HL-60 (cell line): ENCODE measurements at regions not wholly inside any gene's neighbourhood (a gene's known extent, or its start where the extent isn't known, plus 50 kb on each side); places are given as distances from the start of the nearest gene placed in this dataset.

Source experiments
- DNase-seq, 2 experiments: peaks; one replicate each; pipeline ENCODE4 v3.0.0-alpha.2; 2010 to 2020; ENCODE audit warnings: low read depth in 1 of 2, low spot score in 1 of 2
- H3K27ac ChIP-seq: fragments of 250-450 bp; sonication (Bioruptor Pico); replicated peaks from 2 replicates; pipeline ENCODE4 v1.5.1; 2020; ENCODE audit warnings: mild to moderate bottlenecking, moderate library complexity
- H3K27me3 ChIP-seq: fragments of 250-450 bp; sonication (Bioruptor Pico); 2 replicates; pipeline ENCODE4 v1.5.1; 2021; ENCODE audit warnings: mild to moderate bottlenecking, moderate library complexity; ENCODE audit not compliant: insufficient read depth, poor library complexity, severe bottlenecking
- H3K4me3 ChIP-seq: replicated peaks from 2 replicates; pipeline ENCODE4 v1.5.1; 2011; ENCODE audit warnings: mild to moderate bottlenecking, control low read depth, low read length; ENCODE audit not compliant: insufficient read depth
- CTCF ChIP-seq: IDR thresholded peaks from one replicate; pipeline ENCODE4 v1.5.1; 2011; ENCODE audit warnings: low read length, control low read depth, inconsistent platforms; ENCODE audit not compliant: insufficient read depth
- GABPA ChIP-seq: IDR thresholded peaks from 2 replicates; pipeline ENCODE4 v1.6.1; 2012; ENCODE audit warnings: low read depth
- POLR2AphosphoS5 ChIP-seq: IDR thresholded peaks from 2 replicates; pipeline ENCODE4 v1.6.1; 2012; ENCODE audit warnings: low read depth
- SPI1 ChIP-seq: IDR thresholded peaks from 2 replicates; pipeline ENCODE4 v1.6.1; 2012; ENCODE audit warnings: low read depth, mild to moderate bottlenecking, borderline replicate concordance
- TF ChIP-seq, protein P1 (sequence below): IDR thresholded peaks from 2 replicates; pipeline ENCODE4 v1.6.1; 2012; ENCODE audit warnings: low read depth; ENCODE audit not compliant: insufficient replicate concordance

DNA sequence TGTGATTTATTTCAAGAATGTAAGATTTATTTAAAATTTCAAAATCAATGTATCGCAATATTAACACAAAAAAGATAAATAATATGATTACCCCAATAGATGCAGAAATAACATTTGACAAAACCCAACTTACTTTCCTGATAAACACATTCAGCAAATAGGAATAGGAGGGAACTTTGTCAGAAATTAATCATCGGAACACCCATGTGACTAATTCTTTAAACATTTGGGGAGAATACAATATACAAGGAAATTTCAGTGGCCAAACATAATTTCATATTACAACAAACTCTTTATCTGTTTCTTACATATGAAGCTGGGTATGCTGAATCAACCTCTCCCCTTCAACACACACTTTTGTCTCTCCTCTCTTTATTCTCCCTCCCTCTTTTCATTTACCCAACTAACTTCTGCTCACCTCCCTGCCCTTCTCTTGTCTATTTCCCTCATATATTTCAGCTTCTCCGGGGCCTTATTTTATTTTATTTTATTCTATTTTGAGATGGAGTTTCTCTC, 309.6 kb upstream of the CNTNAP5 start:
- TF ChIP-seq SPI1: no peak
- no peak for TF ChIP-seq GABPA
- TF ChIP-seq CTCF: no peak
- TF ChIP-seq, protein P1, sequence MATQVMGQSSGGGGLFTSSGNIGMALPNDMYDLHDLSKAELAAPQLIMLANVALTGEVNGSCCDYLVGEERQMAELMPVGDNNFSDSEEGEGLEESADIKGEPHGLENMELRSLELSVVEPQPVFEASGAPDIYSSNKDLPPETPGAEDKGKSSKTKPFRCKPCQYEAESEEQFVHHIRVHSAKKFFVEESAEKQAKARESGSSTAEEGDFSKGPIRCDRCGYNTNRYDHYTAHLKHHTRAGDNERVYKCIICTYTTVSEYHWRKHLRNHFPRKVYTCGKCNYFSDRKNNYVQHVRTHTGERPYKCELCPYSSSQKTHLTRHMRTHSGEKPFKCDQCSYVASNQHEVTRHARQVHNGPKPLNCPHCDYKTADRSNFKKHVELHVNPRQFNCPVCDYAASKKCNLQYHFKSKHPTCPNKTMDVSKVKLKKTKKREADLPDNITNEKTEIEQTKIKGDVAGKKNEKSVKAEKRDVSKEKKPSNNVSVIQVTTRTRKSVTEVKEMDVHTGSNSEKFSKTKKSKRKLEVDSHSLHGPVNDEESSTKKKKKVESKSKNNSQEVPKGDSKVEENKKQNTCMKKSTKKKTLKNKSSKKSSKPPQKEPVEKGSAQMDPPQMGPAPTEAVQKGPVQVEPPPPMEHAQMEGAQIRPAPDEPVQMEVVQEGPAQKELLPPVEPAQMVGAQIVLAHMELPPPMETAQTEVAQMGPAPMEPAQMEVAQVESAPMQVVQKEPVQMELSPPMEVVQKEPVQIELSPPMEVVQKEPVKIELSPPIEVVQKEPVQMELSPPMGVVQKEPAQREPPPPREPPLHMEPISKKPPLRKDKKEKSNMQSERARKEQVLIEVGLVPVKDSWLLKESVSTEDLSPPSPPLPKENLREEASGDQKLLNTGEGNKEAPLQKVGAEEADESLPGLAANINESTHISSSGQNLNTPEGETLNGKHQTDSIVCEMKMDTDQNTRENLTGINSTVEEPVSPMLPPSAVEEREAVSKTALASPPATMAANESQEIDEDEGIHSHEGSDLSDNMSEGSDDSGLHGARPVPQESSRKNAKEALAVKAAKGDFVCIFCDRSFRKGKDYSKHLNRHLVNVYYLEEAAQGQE: no peak
- TF ChIP-seq POLR2AphosphoS5: no peak
- Histone ChIP-seq H3K27ac (no peak overlapping the region), H3K27me3 (no peaks in the 10 kb centered on the region), H3K4me3 (no peak overlapping the region)
- no peak for DNase-seq

GRCh38 chr2:123717636-123718334, 307.3 kb upstream of the CNTNAP5 start:
- H3K4me3 ChIP-seq: no peak overlapping the region
- TF ChIP-seq CTCF (no peak), SPI1 (no peak), POLR2AphosphoS5 (no peak), GABPA (no peak)
- TF ChIP-seq, protein P1: no peak
- no peak for DNase-seq

DNA sequence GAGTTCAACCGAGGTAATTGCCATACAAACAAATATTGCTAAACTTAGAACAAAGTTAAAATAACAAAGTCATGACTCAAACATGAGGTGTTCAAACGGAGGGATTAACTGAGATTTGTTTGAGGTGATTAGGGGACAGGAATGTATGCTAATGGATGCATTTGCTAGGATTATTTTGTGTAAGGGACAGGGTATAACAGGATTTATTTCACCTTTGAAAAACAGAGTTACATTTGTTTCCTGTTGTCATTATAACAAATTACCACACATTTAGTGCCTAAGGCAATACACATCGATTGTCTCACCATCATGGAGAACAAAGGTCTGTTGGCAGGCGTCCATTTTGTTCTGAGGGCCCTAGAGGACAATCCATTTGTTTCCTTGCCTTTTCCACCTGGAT, 304.3 kb upstream of the CNTNAP5 start:
- no peak for DNase-seq
- Histone ChIP-seq H3K4me3 (no peak overlapping the region), H3K27me3 (no peaks in the 10 kb centered on the region), H3K27ac (no peak overlapping the region)
- TF ChIP-seq GABPA (no peak), CTCF (no peak), POLR2AphosphoS5 (no peak), SPI1 (no peak)
- TF ChIP-seq, protein P1: no peak

More at GRCh38 chr2:123717636-123718334, 307.3 kb upstream of the CNTNAP5 start:
- Histone ChIP-seq H3K27ac (no peak overlapping the region), H3K27me3 (no peaks in the 10 kb centered on the region)
